H1 (cell line): ENCODE measurements at regions not wholly inside any gene's neighbourhood (a gene's known extent, or its start where the extent isn't known, plus 50 kb on each side); places are given as distances from the start of the nearest gene placed in this dataset.

ENCODE experiments used
- ASH2L ChIP-seq: fragments of 200-600, 300-600 bp; sonication (generic); IDR thresholded peaks from one replicate; pipeline ENCODE4 v1.7.1; 2017; ENCODE audit warnings: low read length
- BCL11A ChIP-seq, 2 experiments: IDR thresholded peaks; one replicate each; pipeline ENCODE4 v1.6.1; 2011; ENCODE audit warnings: low read depth in 2 of 2, low read length in 2 of 2, mild to moderate bottlenecking in 2 of 2
- BRCA1 ChIP-seq: IDR thresholded peaks from 2 replicates; pipeline ENCODE4 v1.6.1; 2012; ENCODE audit warnings: low read depth, low read length, improper control_type of control experiment
- CBX5 ChIP-seq: fragments of 300-800, 300-1000 bp; sonication (generic); IDR thresholded peaks from 2 replicates; pipeline ENCODE4 v1.7.1; 2016; ENCODE audit warnings: antibody characterized with exemption, low read length, low read depth
- CHD7 ChIP-seq: fragments of 300-600 bp; sonication (generic); IDR thresholded peaks from 2 replicates; pipeline ENCODE4 v1.7.1; 2012; ENCODE audit warnings: low read length, moderate library complexity, mild to moderate bottlenecking, inconsistent platforms; ENCODE audit not compliant: insufficient replicate concordance
- CTBP2 ChIP-seq: IDR thresholded peaks from 2 replicates; pipeline ENCODE4 v1.7.0; 2011; ENCODE audit warnings: borderline replicate concordance, mild to moderate bottlenecking, moderate library complexity, mixed read lengths, low read length; ENCODE audit not compliant: insufficient read depth, insufficient read length
- EGR1 ChIP-seq: IDR thresholded peaks from 2 replicates; pipeline ENCODE4 v1.6.1; 2011; ENCODE audit warnings: low read depth, low read length, borderline replicate concordance
- EZH2 ChIP-seq: fragments of 200-600 bp; sonication (generic); IDR thresholded peaks from 2 replicates; pipeline ENCODE4 v1.7.1; 2012; ENCODE audit warnings: low read depth, mild to moderate bottlenecking, moderate library complexity, low read length, inconsistent platforms; ENCODE audit not compliant: severe bottlenecking
- NRF1 ChIP-seq: IDR thresholded peaks from 2 replicates; pipeline ENCODE4 v1.6.1; 2011; ENCODE audit warnings: mild to moderate bottlenecking, low read depth, low read length, improper control_type of control experiment
- POLR2AphosphoS5 ChIP-seq: IDR thresholded peaks from 2 replicates; pipeline ENCODE4 v1.6.1; 2011; ENCODE audit warnings: low read depth, low read length
- SAP30 ChIP-seq: fragments of 300-600 bp; sonication (generic); IDR thresholded peaks from 2 replicates; pipeline ENCODE4 v1.7.1; 2012; ENCODE audit warnings: low read length, moderate library complexity, mild to moderate bottlenecking, inconsistent platforms; ENCODE audit not compliant: insufficient read depth, insufficient replicate concordance
- SIN3A ChIP-seq, 2 experiments: IDR thresholded peaks in 1 of 2; conservative IDR thresholded peaks in 1 of 2; 2 replicates each; pipeline ENCODE4 v1.6.1; 2011 to 2012; ENCODE audit warnings: low read length in 2 of 2, improper control_type of control experiment in 1 of 2, low read depth in 1 of 2, mild to moderate bottlenecking in 1 of 2

- TF ChIP-seq CHD7, result no peak
- no peak for TF ChIP-seq SAP30
- no peak for TF ChIP-seq POLR2AphosphoS5
- TF ChIP-seq ASH2L, result no peak
- TF ChIP-seq BRCA1, result no peak
- TF ChIP-seq EGR1, result no peak
- TF ChIP-seq EZH2, result no peak
- no peak for TF ChIP-seq CTBP2
- no peak for TF ChIP-seq NRF1
- TF ChIP-seq BCL11A (IDR thresholded peaks at IDR 0.05; ENCODE audit: low read depth in 2 of 2, low read length in 2 of 2), result no peak
- TF ChIP-seq CBX5, result no peak
- no peak for TF ChIP-seq SIN3A (conservative IDR thresholded peaks at IDR 0.05 in 1 of 2, IDR thresholded peaks at IDR 0.05 in 1 of 2; ENCODE audit: low read depth in 1 of 2, low read length in 2 of 2)
These were observed 436.5 kb downstream of the PCNX1 start (continued) for GRCh38 chr14:71343724-71344123.
